GM23338 (cell line): ENCODE measurements at regions not wholly inside any gene's neighbourhood (a gene's known extent, or its start where the extent isn't known, plus 50 kb on each side); places are given as distances from the start of the nearest gene placed in this dataset.

Experiments used
- TF ChIP-seq, protein P1 (sequence below), 2 experiments: fragments of 200-600 bp in 1 of 2; sonication (generic) in 1 of 2; conservative IDR thresholded peaks; 2 replicates each; pipeline versions ENCODE4 v1.5.1 to v1.6.1; 2016 to 2017; ENCODE audit warnings: antibody characterized with exemption in 2 of 2, low read depth in 2 of 2, mild to moderate bottlenecking in 2 of 2, moderate library complexity in 1 of 2
- TF ChIP-seq, protein P2 (sequence below): IDR thresholded peaks from one replicate; pipeline ENCODE4 v1.6.1; 2018; ENCODE audit warnings: antibody characterized with exemption; ENCODE audit not compliant: unreplicated experiment

DNA sequence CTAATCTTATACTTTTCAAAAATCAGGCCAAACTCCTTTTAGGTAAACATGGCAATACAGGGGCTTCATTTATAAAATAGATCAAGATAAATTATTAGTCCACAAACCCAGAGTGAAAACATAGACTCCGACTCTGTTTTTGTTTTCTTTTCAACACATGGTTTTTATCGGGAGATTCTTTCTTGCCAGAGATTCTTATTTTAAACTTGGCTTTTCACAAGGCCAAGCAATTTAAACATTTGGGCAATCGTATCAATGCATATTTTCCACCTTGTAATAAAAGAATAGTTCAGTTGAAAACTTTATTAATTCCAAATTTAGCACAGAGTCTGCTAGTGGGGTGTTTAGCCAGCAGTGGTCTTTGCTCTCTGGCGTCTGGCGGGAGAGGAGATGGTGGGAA lies 71.9 kb downstream of the SOX11 start:
- TF ChIP-seq, protein P1, sequence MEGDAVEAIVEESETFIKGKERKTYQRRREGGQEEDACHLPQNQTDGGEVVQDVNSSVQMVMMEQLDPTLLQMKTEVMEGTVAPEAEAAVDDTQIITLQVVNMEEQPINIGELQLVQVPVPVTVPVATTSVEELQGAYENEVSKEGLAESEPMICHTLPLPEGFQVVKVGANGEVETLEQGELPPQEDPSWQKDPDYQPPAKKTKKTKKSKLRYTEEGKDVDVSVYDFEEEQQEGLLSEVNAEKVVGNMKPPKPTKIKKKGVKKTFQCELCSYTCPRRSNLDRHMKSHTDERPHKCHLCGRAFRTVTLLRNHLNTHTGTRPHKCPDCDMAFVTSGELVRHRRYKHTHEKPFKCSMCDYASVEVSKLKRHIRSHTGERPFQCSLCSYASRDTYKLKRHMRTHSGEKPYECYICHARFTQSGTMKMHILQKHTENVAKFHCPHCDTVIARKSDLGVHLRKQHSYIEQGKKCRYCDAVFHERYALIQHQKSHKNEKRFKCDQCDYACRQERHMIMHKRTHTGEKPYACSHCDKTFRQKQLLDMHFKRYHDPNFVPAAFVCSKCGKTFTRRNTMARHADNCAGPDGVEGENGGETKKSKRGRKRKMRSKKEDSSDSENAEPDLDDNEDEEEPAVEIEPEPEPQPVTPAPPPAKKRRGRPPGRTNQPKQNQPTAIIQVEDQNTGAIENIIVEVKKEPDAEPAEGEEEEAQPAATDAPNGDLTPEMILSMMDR (conservative IDR thresholded peaks at IDR 0.05; ENCODE audit: low read depth in 2 of 2), result no peak
- TF ChIP-seq, protein P2, sequence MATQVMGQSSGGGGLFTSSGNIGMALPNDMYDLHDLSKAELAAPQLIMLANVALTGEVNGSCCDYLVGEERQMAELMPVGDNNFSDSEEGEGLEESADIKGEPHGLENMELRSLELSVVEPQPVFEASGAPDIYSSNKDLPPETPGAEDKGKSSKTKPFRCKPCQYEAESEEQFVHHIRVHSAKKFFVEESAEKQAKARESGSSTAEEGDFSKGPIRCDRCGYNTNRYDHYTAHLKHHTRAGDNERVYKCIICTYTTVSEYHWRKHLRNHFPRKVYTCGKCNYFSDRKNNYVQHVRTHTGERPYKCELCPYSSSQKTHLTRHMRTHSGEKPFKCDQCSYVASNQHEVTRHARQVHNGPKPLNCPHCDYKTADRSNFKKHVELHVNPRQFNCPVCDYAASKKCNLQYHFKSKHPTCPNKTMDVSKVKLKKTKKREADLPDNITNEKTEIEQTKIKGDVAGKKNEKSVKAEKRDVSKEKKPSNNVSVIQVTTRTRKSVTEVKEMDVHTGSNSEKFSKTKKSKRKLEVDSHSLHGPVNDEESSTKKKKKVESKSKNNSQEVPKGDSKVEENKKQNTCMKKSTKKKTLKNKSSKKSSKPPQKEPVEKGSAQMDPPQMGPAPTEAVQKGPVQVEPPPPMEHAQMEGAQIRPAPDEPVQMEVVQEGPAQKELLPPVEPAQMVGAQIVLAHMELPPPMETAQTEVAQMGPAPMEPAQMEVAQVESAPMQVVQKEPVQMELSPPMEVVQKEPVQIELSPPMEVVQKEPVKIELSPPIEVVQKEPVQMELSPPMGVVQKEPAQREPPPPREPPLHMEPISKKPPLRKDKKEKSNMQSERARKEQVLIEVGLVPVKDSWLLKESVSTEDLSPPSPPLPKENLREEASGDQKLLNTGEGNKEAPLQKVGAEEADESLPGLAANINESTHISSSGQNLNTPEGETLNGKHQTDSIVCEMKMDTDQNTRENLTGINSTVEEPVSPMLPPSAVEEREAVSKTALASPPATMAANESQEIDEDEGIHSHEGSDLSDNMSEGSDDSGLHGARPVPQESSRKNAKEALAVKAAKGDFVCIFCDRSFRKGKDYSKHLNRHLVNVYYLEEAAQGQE, result no peak
